Keratinocyte (primary cell): ENCODE measurements at regions not wholly inside any gene's neighbourhood (a gene's known extent, or its start where the extent isn't known, plus 50 kb on each side); places are given as distances from the start of the nearest gene placed in this dataset.

Experiments used
- CTCF ChIP-seq, 3 experiments: IDR thresholded peaks in 1 of 3; conservative IDR thresholded peaks in 1 of 3; optimal IDR thresholded peaks in 1 of 3; 2 replicates in 2 of 3; 3 replicates in 1 of 3; pipeline versions ENCODE3 to v1.5.1; 2011; ENCODE audit warnings: low read length in 3 of 3, mild to moderate bottlenecking in 3 of 3, moderate library complexity in 2 of 3, control low read depth in 1 of 3, inconsistent platforms in 1 of 3; ENCODE audit not compliant: insufficient read depth in 2 of 3; ENCODE audit errors: extremely low read depth in 1 of 3
- EZH2 ChIP-seq: IDR thresholded peaks from one replicate; pipeline ENCODE4 v1.6.1; 2012; ENCODE audit warnings: inconsistent platforms, mild to moderate bottlenecking, low read length, moderate library complexity

DNA sequence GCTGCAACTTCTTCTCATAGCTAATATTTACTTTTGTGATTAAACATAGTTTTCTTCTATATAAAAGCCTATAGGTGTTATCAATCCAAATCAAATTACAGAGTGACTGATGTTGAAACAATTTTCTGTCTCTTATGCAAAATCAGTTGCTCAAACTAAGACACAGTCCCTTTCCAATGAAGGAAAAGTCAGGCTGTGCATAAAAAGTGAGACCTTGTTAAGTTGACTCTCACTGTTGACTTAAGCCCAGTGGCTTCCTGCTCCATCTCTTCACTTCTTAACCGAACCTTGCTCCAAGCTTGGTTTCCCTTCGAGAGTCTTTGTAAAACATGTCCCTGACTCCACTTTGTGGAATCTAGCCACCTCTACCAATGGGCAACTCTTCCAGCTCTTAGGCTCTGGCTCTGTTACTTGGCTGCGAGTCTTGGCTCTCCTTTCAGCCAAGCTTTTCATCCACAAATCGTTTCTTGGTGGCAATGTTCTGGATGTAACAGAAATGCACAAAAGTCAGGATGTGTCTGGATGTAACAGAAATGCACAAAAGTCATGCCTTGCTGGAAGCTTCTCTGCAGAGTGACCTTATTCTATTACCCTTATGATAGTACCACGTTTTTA lies 118.9 kb downstream of the LIG4 start:
- no peak for TF ChIP-seq CTCF (optimal IDR thresholded peaks at IDR 0.05 in 1 of 3, IDR thresholded peaks at IDR 0.05 in 1 of 3, conservative IDR thresholded peaks at IDR 0.05 in 1 of 3; ENCODE audit: extremely low read depth in 1 of 3, insufficient read depth in 2 of 3, low read length in 3 of 3)
- TF ChIP-seq EZH2, result no peak
